ENCODE measurements at regions not wholly inside any gene's neighbourhood (a gene's known extent, or its start where the extent isn't known, plus 50 kb on each side); places are given as distances from the start of the nearest gene placed in this dataset.

DNA sequence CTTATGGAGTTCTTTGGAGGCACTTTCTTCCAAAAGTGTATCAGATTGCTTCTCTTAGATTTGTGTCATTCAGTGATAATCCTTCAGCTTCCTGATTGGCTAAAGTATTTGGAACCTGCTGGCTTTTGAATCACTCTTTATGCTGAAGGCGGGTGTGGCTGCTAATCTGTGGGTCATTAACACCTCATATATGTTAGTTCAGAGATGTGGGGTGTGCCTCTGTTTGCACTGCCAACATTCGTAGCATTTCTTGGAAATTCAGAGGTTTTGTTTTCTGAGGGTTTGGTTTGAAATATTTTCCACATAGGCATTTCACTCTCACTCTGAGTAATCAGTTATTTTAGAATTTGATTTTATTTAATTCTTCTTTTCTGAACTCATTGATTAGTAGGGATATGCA lies 1604.4 kb upstream of the ACVR2A start:
- peak; percentile 44 for DNase-seq

- DNase-seq: peak; percentile 93
These were observed 1605.3 kb upstream of the ACVR2A start for GRCh38 chr2:146239392-146240135.

DNA sequence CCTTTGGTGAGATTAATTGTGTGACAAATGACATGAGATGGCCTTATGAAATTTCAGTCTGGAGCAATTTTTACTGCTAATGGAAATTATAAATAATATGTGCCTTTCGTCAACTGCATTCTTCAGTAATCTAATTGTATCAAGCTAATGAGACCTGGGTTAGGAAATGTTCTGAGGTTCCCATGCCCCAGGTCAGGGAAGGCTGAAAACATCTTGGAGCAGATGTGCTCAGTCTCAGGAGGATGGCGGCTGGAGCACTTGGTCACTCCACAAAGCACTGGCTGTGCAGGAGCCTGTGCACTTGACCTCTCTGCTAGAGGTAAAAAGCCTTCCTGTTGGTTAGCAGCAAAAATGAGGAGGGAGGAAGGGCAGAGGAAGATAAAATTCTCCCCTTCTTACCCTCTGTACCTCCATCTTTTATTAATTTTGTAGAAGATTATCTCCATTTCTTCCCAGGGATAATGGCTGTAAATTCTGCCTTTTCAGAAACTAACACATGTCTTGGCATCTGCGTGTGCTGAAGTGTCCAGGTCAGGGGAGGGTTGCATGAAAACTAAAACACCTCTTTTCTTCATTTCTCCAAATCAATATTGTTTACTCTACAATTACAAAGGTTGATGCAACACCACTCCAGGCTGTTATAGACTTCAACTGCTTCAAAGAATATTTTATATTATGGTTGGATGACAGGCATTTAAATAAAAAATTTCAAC lies 1606.4 kb upstream of the ACVR2A start:
- peak; percentile 4 for DNase-seq

GRCh38 chr2:146235158-146235557 lies 1609.7 kb upstream of the ACVR2A start:
- DNase-seq: no peak

DNA sequence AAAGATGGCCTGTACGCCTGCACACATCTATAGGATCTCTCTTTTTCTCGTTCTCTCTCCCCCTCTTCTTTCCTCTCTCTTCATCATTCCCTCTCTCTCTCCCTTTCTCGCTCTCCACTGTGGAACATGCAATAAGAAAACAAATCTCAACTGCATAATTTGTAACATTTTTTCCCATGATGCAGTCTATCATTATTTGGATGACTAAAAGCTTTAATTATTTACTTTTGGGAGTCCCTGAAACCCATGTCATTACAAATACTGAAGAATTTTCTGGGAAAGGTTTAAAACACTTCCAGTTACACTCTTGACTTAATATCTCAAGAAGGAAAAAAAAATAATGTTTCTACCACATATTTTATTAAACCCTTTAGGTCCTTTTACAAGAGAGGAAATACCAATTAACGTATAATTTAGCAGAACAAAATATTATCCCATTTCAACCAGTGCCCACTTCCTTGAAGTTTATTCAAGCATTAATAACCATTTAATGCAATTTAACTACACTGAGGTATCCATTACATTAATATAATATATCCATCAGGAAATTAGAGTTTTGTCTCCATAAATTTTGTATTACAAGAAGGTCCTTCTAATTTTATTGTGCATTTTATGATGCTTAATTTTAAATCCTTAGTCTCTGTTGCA lies 1615.2 kb upstream of the ACVR2A start:
- DNase-seq: no peak

GRCh38 chr2:146228466-146229058 lies 1616.3 kb upstream of the ACVR2A start:
- DNase-seq: no peak

DNA sequence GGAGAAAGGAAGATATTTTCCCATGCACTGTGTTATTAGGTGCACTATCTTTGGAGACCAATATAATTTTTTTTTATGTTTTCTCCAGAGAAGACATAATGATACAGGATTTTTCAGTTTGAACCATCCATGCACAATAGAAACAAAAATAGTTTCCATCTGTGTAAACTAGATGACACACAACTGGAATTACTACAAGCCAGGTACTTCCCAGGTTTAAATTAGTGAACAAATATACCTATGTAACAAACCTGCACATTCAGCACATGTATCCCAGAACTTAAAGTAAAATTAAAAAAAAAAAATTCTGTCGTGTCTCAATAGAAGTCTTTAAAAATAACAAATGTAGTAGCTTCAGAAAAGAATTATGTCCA lies 1616.8 kb upstream of the ACVR2A start:
- no peak for DNase-seq

DNA sequence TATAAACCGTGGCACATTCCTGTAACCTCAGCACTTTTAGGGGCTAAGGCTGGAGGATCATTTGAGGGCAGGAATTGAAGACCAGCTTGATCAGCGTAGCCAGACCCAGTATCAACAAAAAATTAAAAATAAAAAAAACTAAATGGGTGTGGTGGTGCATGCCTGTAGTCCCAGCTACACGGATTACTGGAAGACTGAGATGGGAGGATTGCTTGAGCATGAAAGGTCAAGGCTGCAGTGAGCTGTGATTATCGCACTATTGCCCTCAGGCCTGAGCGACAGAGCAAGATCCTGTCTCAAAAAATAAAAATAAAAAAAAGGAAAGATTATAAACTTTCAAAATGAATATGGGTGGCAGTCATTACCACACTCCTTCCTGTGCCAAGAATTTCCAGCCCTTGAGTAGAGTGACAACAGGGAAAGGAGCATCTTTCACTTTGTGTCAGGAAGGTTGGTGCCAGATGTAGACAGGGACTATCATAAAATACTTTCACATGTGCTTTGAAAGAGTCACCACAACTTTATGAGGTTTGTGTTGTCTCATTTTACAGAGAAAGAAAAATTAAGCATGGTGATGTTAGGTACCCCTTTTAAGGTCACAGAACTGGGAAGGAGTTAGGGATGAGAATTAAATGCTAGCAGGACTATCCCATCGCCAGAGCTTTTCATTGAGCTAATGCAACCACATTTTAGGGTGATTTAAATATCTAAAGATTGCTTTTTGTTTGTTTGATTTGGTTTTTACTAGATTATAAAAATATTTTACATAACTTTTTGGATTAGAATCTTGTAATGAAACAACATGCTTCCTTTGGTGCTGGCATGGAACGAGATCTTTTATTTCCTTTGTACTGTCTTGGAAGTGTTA lies 1617.4 kb upstream of the ACVR2A start:
- DNase-seq: no peak

- no peak for DNase-seq
These were observed 1618.8 kb upstream of the ACVR2A start for GRCh38 chr2:146226077-146226476.

GRCh38 chr2:146221826-146222225 lies 1623.0 kb upstream of the ACVR2A start:
- DNase-seq: no peak

- no peak for DNase-seq
These were observed 1623.9 kb upstream of the ACVR2A start for GRCh38 chr2:146220957-146221356.

- no peak for DNase-seq
These were observed 1630.4 kb upstream of the ACVR2A start for GRCh38 chr2:146214394-146214929.

DNA sequence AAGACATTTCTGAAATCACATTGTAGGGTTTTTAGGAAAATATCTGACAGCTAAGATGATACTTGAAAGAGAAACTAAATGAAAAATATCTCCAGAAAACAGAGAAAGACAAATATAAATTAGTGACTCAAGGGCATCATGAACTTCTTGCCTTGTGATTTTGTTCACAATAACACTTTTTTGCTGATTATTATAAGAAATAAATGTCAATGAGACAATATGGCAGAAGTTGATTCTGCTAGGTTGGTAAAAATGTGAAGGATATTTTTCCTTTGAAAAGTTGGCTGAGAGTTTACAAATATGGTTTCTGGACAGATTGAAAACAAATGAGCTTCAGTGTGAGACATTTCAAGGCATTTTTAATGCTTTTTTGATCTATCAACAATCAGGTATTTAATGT lies 1631.2 kb upstream of the ACVR2A start:
- no peak for DNase-seq

- DNase-seq: no peak
These were observed 1632.2 kb upstream of the ACVR2A start for GRCh38 chr2:146212602-146213001.

- no peak for DNase-seq
These were observed 1635.0 kb upstream of the ACVR2A start for GRCh38 chr2:146209842-146210275.

DNA sequence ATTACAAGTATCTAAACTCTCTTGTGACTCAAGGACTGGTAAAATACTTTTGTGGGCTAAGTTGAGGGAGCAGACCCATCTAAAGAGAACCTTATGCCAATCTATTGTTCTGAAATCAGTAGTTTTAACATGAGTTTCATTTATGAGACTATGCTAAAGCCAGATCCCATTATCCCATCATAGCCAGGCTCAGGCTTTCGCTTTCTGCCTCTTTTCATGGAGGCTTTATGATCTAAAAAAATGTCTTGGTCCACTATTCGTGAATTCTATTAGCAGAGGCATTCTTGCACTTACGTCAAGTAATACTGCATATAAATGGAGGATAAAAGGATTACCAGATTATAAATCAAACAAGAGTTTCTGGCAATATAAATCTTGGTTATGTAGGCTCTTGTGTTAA lies 1636.9 kb upstream of the ACVR2A start:
- DNase-seq: no peak

- no peak for DNase-seq
These were observed 1637.4 kb upstream of the ACVR2A start for GRCh38 chr2:146207417-146207816.

DNA sequence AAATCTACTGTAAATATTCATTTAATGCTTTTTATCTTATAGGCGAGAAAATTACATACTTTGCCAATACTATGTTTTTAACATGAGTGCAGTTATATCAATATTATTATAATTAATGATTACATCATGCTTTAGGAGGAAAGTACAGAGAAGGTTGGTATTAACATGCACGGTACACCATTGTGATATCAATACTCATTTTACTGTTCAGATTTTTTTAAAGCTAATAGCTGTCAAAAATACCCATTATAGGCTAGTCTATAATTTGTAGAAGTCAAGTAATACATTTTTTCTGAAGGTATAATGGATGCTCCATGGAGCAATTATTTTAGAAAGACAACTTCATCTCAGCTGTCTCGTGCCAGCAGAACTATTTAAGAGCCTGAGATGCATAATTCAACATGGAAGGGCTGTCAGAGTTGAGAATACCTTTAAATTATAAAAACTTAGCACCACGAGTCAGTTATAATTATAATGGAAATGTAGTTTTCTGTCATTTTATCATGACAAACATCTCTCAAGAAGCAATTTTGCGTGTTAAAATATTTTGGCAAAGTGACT lies 1641.7 kb upstream of the ACVR2A start:
- DNase-seq: no peak

DNA sequence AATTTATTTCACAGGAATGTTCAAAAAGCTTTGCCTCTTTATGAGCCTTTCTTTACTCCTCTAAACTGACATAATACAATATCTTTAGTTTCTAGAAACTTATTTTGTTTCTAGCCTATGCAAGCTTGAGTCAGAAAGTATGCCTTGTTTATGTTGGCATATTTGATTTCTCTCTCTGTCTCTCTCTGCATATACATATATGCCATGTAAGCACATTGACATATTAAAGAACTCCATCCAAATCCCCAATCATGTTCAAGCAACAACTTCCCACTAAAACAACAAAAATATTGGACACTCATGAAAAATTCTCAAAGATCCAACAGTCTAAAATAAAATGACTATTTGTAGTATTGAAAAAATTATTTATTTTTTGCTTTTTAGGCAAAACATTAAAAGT lies 1651.2 kb upstream of the ACVR2A start:
- DNase-seq: no peak

- DNase-seq: peak; percentile 8
These were observed 1655.3 kb upstream of the ACVR2A start for GRCh38 chr2:146189541-146189940.

- DNase-seq: no peak
These were observed 1654.0 kb upstream of the ZEB2 start for GRCh38 chr2:146173934-146174333.

GRCh38 chr2:146161256-146161882 lies 1641.5 kb upstream of the ZEB2 start:
- no peak for DNase-seq
